Gastroesophageal sphincter (tissue), 4 donors: ENCODE measurements at regions not wholly inside any gene's neighbourhood (a gene's known extent, or its start where the extent isn't known, plus 50 kb on each side); places are given as distances from the start of the nearest gene placed in this dataset.
A peak's percentile ranks its signal among the peaks of the same experiment; 100 is the strongest.

ENCODE experiments used
- ATAC-seq: fragments of 150-250 bp; one replicate; pipeline ENCODE4 v1.9.1; 2016; ENCODE audit warnings: mild to moderate bottlenecking, moderate library complexity
- H3K27ac ChIP-seq, 4 donors: fragments of 200-600 bp; sonication (generic) in 3 of 4; 1 replicate in 3 of 4; 2 replicates in 1 of 4; pipeline ENCODE4 v1.5.1; 2016 to 2019
- H3K27me3 ChIP-seq: fragments of 200-600 bp; sonication (generic); one replicate; pipeline ENCODE4 v1.5.1; 2019
- H3K36me3 ChIP-seq, 2 donors: fragments of 200-600 bp; sonication (generic); one replicate each; pipeline ENCODE4 v1.5.1; 2019; ENCODE audit warnings: control low read depth in 1 of 2
- H3K4me1 ChIP-seq, 3 donors: fragments of 200-600 bp; sonication (generic); 1 replicate in 2 of 3; 2 replicates in 1 of 3; pipeline ENCODE4 v1.5.1; 2016 to 2019; ENCODE audit warnings: control low read depth in 2 of 3
- H3K4me3 ChIP-seq, 2 donors: fragments of 200-600 bp; sonication (generic); one replicate each; pipeline ENCODE4 v1.5.1; 2019; ENCODE audit warnings: mild to moderate bottlenecking in 1 of 2, moderate library complexity in 1 of 2
- H3K9me3 ChIP-seq, 3 donors: fragments of 200-600 bp; sonication (generic); one replicate each; pipeline ENCODE4 v1.5.1; 2017 to 2019; ENCODE audit warnings: control low read depth in 2 of 3
- CTCF ChIP-seq, 4 experiments: fragments of 200-600 bp in 2 of 4; fragments of 450-650 bp in 2 of 4; sonication (generic) in 1 of 4; IDR thresholded peaks; one replicate each; pipeline ENCODE4 v1.5.1; 2017 to 2019; ENCODE audit warnings: antibody characterized with exemption in 4 of 4, mild to moderate bottlenecking in 2 of 4, moderate library complexity in 2 of 4
- EP300 ChIP-seq: sonication (generic); formaldehyde crosslinking; IDR thresholded peaks from one replicate; pipeline ENCODE4 v1.6.1; 2017; ENCODE audit warnings: antibody characterized with exemption, mild to moderate bottlenecking
- POLR2A ChIP-seq, 2 donors: fragments of 450-650 bp; IDR thresholded peaks; one replicate each; pipeline ENCODE4 v1.6.1; 2017; ENCODE audit warnings: antibody characterized with exemption in 2 of 2, mild to moderate bottlenecking in 2 of 2, moderate library complexity in 1 of 2
- POLR2AphosphoS5 ChIP-seq: sonication (generic); formaldehyde crosslinking; IDR thresholded peaks from one replicate; pipeline ENCODE4 v1.6.1; 2017; ENCODE audit warnings: antibody characterized with exemption
- WGBS, 2 donors: methylation state at CpG; one replicate each; pipeline ENCODE4 v1.1.5; 2018; ENCODE audit warnings: low coverage in 1 of 2; 5-methylcytosine and 5-hydroxymethylcytosine counted together

DNA sequence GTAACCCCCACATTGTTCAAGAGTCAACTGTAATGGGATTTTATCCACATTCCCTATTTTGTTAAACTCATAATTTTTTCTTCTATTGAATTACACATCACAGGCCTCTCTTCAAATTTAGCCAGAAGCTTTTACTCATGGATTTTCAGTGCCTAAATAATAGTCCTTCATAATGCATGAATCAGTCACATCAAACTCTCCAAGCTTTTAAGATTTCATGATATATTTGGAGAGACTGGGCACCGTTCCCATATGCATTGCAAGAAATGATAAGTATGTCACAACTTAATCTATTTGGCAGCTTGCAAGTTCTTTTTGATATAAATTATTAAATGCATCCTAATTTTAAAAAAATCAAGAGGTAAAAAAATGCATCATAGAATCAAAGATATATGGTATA is 465.9 kb downstream of the DMAC1 start:
- 40 to 58% methylated on average over 1 of the region's 1 CpG for WGBS, 2 donors
- ATAC-seq = no peak
- TF ChIP-seq POLR2A (IDR thresholded peaks at IDR 0.05) (no peak), EP300 (no peak), POLR2AphosphoS5 (no peak), CTCF (IDR thresholded peaks at IDR 0.05) (no peak)

DNA sequence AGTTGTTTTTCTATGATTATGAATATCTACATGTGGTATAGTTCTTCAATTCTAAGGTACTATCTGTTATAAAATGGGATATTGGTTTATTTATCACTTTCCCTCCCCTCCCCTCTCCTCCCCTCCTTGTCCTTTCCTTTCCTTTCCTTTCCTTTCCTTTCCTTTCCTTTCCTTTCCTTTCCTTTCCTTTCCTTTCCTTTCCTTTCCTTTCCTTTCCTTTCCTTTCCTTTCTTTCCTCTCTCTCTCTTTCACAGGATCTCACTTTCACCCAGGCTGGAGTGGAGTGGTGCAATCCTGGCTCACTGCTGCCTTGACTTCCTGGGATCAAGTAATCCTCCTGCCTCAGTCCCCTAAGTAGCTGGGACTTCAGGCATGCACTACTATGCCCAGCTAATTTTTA is 466.8 kb downstream of the DMAC1 start:
- no peak overlapping the region for H3K27ac ChIP-seq

More for the DNA sequence above, 465.9 kb downstream of the DMAC1 start:
- Histone ChIP-seq H3K4me1 (no peaks in the 10 kb centered on the region), H3K27me3 (no peaks in the 10 kb centered on the region), H3K27ac (no peak overlapping the region), H3K36me3 (no peaks in the 10 kb centered on the region), H3K4me3 (no peak overlapping the region), H3K9me3 (no peaks in the 10 kb centered on the region)

DNA sequence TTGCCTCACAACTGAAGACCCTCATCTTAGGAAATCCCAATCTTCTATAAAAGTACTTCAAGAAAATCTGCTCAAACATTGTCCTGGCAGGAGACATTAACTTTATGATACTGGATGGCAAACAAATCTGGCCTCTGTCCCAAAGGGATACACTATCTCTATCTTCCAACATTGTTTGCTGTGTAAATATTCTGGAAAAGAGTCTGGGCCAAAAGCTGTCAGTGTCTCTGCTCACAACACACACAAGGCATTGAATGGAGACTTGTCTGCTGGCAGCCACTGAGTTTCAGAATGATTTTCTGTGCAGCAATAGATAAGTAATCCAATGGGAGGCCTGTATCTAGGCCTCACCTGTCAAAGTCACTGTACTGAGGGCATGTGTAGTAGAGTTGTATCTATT is 471.1 kb downstream of the DMAC1 start:
- no peaks in the 10 kb centered on the region for H3K9me3 ChIP-seq
- no peaks in the 10 kb centered on the region for H3K36me3 ChIP-seq
- no peak overlapping the region for H3K27ac ChIP-seq
- H3K4me1 ChIP-seq = no peaks in the 10 kb centered on the region
- ATAC-seq = no peak
- TF ChIP-seq EP300 (no peak), CTCF (IDR thresholded peaks at IDR 0.05) (no peak), POLR2AphosphoS5 (no peak), POLR2A (IDR thresholded peaks at IDR 0.05) (no peak)
- H3K27me3 ChIP-seq = no peaks in the 10 kb centered on the region
- H3K4me3 ChIP-seq = no peak overlapping the region

More for the DNA sequence above, 466.8 kb downstream of the DMAC1 start:
- Histone ChIP-seq H3K4me1 (no peaks in the 10 kb centered on the region), H3K9me3 (no peaks in the 10 kb centered on the region), H3K36me3 (no peaks in the 10 kb centered on the region), H3K27me3 (no peaks in the 10 kb centered on the region), H3K4me3 (no peak overlapping the region)
- TF ChIP-seq EP300 (no peak), CTCF (IDR thresholded peaks at IDR 0.05) (no peak), POLR2AphosphoS5 (no peak), POLR2A (IDR thresholded peaks at IDR 0.05) (no peak)
- no peak for ATAC-seq

- 50 to 91% methylated on average over 1 of the region's 1 CpG for WGBS, 2 donors
- H3K4me1 ChIP-seq = no peaks in the 10 kb centered on the region
- no peak overlapping the region for H3K27ac ChIP-seq
- H3K27me3 ChIP-seq = no peaks in the 10 kb centered on the region
- no peaks in the 10 kb centered on the region for H3K9me3 ChIP-seq
- no peak overlapping the region for H3K4me3 ChIP-seq
- no peak for ATAC-seq
- TF ChIP-seq POLR2AphosphoS5 (no peak), EP300 (no peak), POLR2A (IDR thresholded peaks at IDR 0.05) (no peak), CTCF (IDR thresholded peaks at IDR 0.05) (no peak)
- H3K36me3 ChIP-seq = no peaks in the 10 kb centered on the region
Measured at GRCh38 chr9:7325995-7326394, 473.6 kb downstream of the DMAC1 start.

DNA sequence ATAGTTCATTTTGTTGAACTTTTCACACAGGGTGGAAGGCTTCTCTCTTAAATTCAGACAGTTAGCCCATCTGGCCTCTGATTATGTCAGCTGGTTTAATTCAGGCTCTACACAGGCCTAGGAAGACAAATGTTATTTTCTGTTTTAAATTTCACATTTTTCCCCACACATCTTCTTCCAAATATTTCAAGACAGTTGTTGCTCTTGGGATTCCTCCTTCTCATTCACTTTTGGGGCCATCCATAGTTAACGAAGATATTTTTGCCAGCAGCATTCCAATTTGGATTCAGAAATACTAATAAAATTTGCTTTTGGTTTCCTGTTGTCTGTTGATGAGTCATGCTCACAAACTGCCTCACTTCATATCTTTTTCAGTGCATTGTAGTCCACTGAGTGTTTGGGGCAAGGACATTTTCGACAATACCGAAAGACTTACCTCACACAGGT is 475.4 kb downstream of the DMAC1 start:
- no peaks in the 10 kb centered on the region for H3K36me3 ChIP-seq
- 65% methylated on average over 2 of the region's 3 CpGs; no CpG with 5 or more reads in 1 of the 2 donors for WGBS, 2 donors
- no peak overlapping the region for H3K4me3 ChIP-seq
- TF ChIP-seq EP300 (no peak), POLR2AphosphoS5 (no peak), POLR2A (IDR thresholded peaks at IDR 0.05) (no peak), CTCF (IDR thresholded peaks at IDR 0.05) (no peak)
- H3K27ac ChIP-seq = no peak overlapping the region
- H3K4me1 ChIP-seq = no peaks in the 10 kb centered on the region
- peak; percentile 25 for ATAC-seq
- H3K9me3 ChIP-seq = no peaks in the 10 kb centered on the region
- no peaks in the 10 kb centered on the region for H3K27me3 ChIP-seq
